NCI-H2171 (cell line): ENCODE measurements at regions not wholly inside any gene's neighbourhood (a gene's known extent, or its start where the extent isn't known, plus 50 kb on each side); places are given as distances from the start of the nearest gene placed in this dataset.
"Not testable (repeated sequence)": the region's sequence is repeated elsewhere in the genome, so short reads cannot be mapped to it uniquely, and the experiment has no call there.

Experiments
- DNase-seq: peaks from one replicate; lab custom pipeline; 2025; lab: John Stamatoyannopoulos, UW

- not testable (repeated sequence) for DNase-seq
Measured at GRCh38 chrX:94341730-94342129, 667.7 kb downstream of the FAM133A start.

GRCh38 chrX:94361241-94361640 lies 687.2 kb downstream of the FAM133A start:
- DNase-seq, result no peak

GRCh38 chrX:94365736-94366135 lies 691.7 kb downstream of the FAM133A start:
- DNase-seq, result no peak

GRCh38 chrX:94366616-94367015 lies 692.6 kb downstream of the FAM133A start:
- no peak for DNase-seq

- DNase-seq, result no peak
Measured at GRCh38 chrX:94389044-94389443, 715.0 kb downstream of the FAM133A start.

- DNase-seq, result no peak
Measured at GRCh38 chrX:94400488-94400887, 726.5 kb downstream of the FAM133A start.

- no peak for DNase-seq
Measured at GRCh38 chrX:94401426-94401825, 727.4 kb downstream of the FAM133A start.

- no peak for DNase-seq
Measured at GRCh38 chrX:94414746-94415145, 740.7 kb downstream of the FAM133A start.

GRCh38 chrX:94418065-94418464 lies 744.1 kb downstream of the FAM133A start:
- DNase-seq, result no peak

GRCh38 chrX:94424456-94424855 lies 750.5 kb downstream of the FAM133A start:
- no peak for DNase-seq

- DNase-seq, result no peak
Measured at GRCh38 chrX:94430091-94430490, 756.1 kb downstream of the FAM133A start.

- DNase-seq, result no peak
Measured at GRCh38 chrX:94435799-94436198, 761.8 kb downstream of the FAM133A start.

- DNase-seq, result no peak
Measured at GRCh38 chrX:94454159-94454558, 780.2 kb downstream of the FAM133A start.

GRCh38 chrX:94454606-94455005 lies 780.6 kb downstream of the FAM133A start:
- no peak for DNase-seq

GRCh38 chrX:94455782-94456181 lies 781.8 kb downstream of the FAM133A start:
- DNase-seq, result no peak

- no peak for DNase-seq
Measured at GRCh38 chrX:94492541-94492940, 818.5 kb downstream of the FAM133A start.

- DNase-seq, result no peak
Measured at GRCh38 chrX:94493405-94493804, 819.4 kb downstream of the FAM133A start.

- DNase-seq, result no peak
Measured at GRCh38 chrX:94511564-94511963, 837.6 kb downstream of the FAM133A start.

- DNase-seq, result no peak
Measured at GRCh38 chrX:94515009-94515408, 841.0 kb downstream of the FAM133A start.

GRCh38 chrX:94524867-94525266 lies 850.9 kb downstream of the FAM133A start:
- no peak for DNase-seq

GRCh38 chrX:94545722-94546121 lies 871.7 kb downstream of the FAM133A start:
- no peak for DNase-seq

- DNase-seq, result no peak
Measured at GRCh38 chrX:94551831-94552230, 877.8 kb downstream of the FAM133A start.

GRCh38 chrX:94560930-94561329 lies 886.9 kb downstream of the FAM133A start:
- DNase-seq, result no peak

GRCh38 chrX:94576367-94577004 lies 902.5 kb downstream of the FAM133A start:
- no peak for DNase-seq
